ENCODE measurements at regions not wholly inside any gene's neighbourhood (a gene's known extent, or its start where the extent isn't known, plus 50 kb on each side); places are given as distances from the start of the nearest gene placed in this dataset.

DNA sequence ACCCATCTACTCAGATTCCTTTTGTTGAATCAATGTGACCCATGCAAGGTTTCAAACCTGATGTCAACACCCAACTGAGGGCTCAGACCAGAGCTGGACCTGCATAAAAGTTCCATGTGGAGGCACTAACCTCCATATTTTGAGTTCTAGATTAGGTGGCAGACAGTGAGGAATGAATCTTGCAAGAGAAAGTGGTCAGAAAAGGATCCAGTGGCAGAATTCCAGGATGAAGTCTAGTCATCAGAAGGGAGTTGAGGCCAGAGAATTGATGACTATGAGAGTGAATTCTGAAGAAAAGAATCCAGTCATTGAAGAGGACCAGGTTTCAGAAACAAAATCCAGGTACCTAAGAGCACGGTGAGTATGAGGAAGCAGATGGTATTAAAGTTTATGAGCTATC, 205.1 kb upstream of the RGMB start:
- DNase-seq, result no peak

DNA sequence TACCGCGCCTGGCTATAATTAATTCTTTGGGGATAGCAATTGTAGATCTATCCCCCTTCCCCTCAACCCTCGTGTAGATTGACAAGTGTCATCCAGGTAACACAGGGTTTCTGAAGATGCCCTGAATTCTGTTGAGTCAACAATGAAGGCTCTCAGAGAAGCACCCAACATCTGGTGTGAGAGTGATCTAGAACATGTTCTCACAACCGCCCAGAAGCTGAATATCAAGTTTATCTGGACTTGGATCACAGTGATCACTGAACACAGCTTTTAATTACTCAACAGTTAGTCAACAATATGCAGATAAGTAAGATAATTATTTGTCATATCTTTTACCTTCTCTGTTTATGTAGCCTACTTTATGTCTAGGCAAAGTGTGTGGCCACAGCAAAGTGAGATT, 204.2 kb upstream of the RGMB start:
- DNase-seq, result no peak

DNA sequence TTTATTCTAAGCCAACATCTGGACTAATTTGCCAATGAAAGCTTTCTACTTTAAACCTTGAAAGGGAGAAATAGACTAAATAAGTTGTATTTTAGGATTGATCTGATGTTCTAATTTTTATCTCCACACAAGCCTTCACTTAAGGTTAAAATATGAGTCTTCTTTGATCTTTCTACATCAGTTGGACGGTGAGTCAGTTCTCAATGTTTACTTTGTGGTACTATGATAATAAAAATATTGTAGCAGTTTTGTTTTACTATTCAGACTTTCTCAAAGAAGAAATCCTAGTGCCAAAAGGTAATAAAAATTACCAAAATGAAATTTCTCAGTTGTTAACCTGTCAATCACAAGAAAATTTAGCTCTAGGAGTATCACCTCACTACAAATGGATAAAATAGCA, 203.5 kb upstream of the RGMB start:
- DNase-seq, result no peak

DNA sequence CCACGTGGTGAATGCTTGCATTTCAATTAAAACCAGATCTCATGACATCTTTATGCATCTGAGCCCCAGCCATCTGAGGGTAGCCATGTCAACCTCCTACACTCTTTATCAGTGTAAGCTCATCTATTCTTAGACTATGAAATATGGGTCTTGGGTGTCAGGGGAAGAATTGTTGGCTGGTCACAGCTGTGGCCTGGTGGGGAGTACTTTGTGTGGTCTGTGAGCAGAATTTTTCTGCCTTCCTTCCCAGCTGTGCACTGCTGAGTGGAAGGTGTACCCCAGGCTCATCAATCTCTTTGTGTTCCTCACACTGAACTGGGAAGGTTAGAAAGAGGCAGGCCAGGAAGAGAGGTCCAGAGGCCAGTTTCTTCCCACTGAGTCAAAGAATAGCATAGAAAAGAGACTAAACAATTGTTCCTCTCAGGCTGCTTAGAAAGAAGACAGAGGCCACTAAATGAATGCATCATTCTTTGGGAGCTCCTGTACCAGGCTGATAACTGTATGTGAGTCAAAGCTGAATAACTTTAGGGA, 202.7 kb upstream of the RGMB start:
- peak; percentile 49 for DNase-seq

DNA sequence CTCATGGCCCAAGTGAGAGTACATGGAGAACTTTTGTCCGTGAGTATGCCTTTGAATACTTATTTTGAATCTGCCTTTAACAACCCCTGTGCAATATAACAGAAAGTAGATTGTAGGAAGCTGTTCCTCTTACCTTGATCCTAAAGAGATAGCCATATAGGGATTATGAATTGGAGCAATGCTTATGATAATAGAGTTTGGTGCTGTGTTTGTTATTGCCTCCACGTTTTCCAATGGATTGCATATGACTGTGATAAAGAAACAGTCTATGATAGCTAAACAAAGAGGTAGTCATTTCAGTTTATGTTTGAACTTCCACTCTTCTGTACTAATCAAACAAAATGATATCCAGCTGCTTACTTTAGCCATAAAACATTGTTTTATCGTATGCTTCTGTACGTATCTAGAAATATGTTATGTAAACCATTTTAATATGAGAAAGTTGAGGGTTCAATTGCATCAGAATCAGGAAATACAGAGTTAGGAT, 199.6 kb upstream of the RGMB start:
- DNase-seq, result no peak

DNA sequence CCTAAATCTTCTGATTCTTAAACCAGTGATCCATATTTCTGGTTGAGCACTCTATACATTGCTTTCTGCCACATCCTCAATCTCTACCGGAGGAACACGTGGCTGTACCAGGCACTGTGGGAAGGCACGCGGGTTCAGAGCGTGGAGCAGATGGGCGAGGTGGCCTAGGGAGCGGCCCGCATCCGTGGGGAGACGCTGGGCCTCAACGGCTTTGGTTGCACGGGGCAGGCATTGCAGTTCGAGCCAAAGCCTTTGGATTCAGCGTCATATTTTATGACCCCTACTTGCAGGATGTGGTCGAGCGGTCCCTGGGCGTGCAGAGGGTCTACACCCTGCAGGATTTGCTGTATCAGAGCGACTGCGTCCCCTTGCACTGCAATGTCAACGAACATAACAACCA, 197.2 kb upstream of the RGMB start:
- no peak for DNase-seq

DNA sequence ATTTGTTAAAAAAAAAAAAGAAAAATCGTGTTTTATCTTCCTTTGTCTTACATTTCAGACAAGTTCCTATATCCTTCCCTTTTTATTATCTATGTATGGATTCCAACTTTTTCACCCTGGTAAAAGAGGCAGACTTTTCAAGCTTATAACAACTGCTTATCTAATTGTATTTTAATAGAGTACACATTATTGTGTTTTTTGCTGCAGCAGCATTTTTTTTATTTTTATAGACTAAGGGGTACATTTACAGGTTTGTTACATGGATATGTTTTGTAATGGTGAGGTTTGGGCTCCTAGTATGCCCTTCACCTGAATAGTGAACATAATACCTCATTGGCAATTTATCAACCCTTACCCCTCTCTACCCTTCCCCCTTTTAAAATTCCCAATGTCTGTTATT, 195.0 kb upstream of the RGMB start:
- DNase-seq, result no peak

DNA sequence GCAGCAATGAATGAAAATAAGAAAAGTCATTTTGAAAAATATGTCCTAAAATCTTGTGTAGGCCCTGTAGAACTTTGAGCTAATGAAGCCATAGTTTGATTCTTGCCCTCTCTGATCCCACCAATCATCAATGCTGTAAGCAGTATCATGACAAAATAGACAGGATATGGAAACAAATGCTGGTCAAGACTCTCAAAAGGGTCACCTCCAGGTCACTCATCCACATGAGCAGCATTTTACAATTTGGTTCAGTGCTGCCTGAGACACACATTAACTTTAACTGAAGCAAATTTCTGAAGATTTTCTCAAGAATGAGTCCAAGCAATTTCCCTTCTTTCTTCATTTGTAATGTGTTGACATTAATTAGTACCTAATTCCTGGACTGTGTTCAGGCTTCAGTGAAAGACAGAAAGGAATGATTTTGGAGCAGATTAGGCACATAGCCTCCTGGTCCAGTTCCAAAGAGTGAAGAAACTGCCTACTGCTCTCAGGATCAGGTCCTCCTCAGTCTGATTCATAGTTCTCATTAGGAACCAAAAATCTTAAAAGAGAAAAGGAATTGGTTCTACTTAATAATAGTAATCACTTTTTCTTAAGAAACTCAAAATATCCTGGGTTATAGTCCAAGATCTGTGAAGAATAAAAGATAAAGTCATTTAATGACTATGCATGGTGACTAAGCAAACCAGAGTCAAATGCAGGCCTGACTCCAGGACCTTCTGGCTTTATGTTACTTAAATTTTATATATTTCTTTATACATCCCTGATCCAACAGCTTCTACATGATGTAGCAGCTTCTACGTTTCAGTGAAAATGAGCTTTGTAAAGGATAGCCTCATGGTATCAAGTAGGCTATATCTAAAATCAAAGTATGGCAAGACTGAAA, 192.1 kb upstream of the RGMB start:
- DNase-seq, result no peak

DNA sequence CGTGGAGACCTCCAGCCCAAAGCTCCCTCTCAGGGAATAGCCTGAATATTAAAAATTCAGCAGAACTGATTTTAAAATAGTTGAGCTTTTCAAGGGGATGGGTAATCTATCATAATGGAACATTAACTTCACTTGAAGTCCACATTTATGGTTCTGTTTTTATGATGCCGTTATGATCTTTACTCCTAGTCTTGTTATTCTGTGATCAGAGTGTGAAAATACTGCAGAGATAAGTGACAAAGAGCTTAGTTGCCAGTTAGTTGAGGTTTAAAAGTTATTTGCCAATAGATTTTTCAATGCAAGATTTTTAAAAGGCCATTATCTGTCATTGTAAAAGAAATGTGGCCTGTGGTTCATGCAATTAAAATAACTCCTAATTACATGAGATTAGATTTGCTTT, 189.9 kb upstream of the RGMB start:
- no peak for DNase-seq

DNA sequence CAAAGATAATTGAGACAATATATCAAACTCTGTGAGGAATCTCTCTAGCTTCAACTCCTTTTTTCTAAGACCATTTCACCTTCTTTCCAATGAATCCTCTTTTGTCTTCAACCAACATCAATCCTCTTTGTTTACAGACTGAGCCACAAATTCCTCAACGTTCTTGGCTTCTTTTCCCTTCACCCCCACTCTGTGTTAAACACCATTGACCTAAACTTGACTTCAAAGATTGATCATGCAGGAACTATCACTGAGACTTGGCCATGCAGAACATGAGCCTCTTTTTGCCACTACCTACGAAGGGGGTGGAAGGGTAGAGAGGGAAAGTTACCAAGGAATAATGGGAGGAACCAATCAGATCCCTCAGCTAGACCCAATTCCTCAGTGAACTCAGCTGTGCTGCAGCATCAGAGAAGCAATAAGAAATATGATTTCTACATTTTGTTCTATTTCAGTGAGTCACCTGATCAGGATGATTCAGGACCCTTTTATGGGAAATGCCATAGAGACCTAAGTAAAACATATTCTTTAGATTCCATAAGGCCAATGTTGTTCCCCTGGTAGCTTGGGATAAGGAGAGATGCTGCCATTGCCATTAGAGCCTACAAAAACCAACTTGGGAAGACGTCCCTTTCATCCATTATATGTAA, 187.7 kb upstream of the RGMB start:
- DNase-seq, result no peak

DNA sequence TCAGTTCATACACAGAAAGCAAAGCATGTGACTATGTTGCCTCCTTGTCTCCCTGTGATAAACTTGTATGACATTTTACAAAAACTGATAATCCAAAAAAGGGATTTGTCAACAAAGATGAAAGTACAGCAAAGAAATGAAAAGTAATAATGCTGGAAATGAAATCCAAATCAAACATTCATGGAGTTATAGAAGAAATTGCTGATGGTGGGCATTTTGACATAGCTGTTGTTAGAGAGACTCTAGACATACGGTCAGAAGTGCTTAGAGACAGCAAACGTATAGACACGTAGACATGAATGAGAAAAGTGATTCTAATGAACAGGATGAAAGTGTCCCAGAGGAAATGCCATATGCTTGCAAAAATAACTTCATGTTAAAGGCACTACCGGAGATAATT, 186.9 kb upstream of the RGMB start:
- no peak for DNase-seq

DNA sequence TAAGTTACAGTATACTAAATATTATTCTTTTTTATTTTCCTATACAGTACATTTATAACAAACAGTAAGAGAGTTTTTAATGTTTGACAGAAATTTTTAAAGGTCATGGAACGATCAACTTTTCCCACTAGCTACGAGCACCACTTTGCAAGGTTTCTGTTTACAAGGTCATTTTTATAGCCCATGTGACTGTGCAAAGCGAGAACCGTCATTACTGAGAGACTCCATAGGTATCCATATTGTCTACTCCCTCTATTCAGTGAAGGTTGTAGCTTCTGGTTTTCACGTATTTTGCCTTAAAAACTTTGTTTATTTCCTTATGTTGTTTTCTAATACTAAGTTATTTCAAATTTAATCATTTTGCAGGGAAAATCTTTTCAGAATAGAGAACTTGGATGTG, 186.3 kb upstream of the RGMB start:
- no peak for DNase-seq

DNA sequence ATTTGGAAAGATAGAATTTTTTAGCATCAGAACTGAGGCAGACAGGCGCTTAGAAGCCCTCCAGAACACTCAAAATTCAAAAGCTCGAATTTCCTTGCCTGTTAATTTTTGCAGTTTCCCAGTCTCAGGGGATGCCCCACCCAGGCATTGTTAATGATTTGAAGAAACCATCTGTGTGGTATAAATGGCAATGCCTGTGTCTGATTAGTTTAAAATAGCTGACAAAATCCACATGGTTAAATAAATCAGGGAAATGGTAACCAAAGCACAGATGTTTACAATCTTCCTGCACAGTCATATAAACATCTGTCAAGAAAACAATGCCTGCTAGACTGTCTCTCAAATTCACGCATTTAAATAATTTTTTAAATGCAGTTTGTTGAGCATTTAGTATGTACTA, 185.2 kb upstream of the RGMB start:
- no peak for DNase-seq

DNA sequence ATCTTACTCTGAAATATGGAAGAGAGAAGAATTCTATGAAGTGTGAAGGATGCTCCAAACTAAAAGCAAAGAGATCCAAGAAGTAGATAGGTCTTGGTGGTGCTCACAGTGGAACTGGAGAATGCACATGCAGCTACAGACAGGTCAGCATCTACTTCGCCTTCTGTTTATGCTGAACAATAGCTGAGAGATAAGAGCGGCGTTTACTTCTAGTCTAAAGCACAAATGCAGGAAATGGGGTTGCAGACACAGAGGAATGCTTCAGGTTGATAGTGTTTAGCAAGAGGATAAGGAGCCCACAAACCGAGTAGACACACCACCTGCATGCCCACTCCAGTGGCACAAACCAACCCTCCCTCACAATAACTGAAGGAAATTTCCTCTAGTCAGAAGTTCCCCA, 180.0 kb upstream of the RGMB start:
- DNase-seq, result no peak

DNA sequence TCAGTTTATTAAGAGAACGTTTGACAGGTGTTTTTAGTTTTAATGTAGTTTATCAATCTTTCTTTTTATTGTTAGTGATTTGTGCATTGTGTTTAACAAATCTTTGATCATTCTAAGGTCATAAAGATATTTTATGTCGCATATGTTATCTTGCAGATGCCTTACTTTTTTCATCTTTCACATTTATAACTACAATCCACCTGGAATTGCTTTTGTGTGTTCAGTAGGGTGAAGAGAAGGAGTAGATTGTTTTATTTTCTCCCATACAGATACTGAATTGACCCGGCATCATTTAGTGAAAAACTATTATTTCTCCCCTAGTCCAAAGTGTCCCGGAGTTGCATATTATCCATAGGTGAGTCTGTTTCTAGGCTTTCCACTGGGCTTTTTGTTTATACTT, 179.4 kb upstream of the RGMB start:
- DNase-seq, result no peak

DNA sequence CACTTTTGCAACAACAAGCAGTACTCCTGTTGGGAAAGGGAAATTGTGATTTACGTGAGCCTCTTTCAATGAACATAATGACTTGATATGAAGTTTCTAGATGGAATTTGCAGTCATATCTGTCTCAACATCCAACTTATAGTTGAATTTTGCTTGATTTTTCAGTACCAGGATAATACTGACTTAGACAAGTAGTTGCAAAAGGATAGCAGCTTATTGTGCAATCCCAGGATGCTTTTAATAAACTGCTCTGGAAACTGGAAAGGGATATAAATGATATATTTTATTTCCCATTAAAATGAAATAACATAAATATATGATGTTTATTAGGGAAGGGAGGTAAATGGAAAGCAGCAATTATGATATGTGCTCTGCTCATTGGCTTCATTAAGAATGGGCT, 174.4 kb upstream of the RGMB start:
- no peak for DNase-seq

DNA sequence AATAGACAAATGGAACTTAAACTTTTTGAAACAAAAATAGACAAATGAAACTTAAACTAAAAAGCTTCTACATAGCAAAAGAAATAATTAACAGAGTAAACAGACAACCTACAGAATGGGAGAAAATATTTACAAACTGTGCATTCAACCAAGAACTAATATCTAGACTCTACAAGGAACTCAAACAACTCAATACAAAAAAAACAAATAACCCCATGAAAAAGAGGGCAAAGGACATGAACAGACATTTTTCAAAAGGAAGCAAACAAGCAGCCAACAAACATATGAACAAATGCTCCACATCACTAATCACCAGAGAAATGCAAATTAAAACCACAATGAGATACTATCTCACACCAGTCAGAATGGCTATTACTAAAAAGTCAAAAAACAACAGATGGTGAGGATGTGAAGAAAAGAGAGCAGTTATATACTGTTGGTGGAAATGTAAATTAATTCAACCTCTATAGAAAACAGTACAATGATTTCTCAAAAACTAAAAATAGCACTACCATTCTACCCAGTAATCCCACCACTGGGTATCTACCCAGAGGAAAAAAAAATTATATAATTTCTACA, 170.8 kb upstream of the RGMB start:
- DNase-seq, result no peak

DNA sequence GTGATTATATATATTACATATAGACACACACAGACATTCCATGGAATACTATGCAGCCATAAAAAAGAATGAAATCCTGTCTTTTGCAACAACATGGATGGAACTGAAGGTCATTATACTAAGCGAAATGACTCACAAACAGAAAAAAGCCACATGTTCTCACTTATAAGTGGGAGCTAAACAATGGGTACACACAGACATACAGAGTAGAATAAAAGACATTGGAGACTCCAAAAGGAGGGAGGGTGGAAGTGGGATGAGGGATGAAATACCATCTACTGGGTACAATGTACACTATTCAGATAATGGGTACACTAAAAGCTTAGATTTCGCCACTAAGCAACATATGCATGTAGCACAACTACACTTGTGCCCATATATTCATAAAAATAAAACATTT, 170.0 kb upstream of the RGMB start:
- no peak for DNase-seq

DNA sequence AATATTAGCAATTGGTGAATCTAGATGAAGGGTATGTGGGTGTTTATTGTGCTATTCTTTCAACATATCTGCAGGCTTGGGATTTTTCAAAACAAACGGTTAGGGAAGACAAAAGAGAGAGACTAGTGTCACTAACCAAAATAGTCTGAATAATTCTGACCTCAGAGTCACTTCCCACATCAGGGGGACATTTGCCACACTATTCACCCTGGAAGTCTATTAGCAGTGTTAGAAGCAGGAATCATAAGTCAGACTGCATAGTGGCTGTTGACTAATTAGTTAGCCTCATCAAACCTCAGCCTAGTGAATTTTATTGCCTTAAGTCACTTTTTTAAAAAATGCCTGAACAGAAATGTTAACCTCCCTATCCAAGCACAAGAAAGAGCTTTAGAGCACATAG, 169.2 kb upstream of the RGMB start:
- DNase-seq, result no peak

DNA sequence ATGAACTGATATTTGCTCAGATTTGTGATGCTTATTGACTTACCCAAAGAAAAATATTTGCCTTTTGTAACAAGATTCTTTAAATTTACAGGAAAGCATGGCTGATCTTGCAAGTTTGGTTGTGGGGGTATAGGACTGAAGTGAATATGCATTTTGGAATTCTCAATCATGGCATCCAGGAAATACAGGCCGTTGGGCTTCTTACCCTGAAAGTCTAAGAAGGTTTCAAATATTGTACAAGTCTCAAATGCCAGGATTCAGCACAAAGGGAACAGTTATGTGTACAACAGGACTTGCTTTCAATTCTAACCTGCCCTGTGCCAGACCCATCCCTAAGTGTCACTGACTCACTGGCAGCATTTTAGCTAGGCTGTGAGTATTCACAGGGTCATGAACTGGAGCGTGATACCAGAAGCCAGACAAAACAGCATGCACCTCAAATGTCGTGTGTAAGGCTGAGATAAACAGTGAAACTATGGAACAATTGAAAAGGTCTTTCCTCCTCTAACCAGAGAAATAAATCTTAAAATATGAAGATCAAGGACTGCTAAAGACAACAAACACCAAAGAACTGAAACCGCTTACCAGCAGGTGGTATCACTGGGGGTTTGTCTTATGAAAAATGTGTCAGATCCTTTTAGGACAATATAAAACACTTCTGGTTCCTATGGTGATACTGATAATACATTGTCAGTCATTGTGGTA, 168.6 kb upstream of the RGMB start:
- no peak for DNase-seq

DNA sequence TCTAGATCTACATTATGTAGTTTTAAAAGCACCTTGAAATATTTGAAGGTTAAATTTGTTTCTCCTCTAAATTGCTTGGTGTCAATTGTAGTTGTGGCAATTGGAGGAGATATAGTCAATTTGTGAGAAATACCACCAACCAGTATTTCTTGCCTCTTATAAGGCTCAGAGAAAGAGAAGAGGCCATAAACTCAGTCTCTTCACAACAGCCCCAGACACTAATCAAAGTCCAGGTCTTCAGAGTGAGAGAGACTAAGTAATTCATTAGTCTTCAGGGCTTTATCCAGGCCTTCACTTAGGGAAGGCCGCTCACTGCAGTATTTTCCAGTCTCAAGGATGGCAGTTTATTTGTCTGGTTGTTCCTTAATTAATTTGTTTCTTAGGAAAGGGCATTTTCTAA, 168.0 kb upstream of the RGMB start:
- no peak for DNase-seq

DNA sequence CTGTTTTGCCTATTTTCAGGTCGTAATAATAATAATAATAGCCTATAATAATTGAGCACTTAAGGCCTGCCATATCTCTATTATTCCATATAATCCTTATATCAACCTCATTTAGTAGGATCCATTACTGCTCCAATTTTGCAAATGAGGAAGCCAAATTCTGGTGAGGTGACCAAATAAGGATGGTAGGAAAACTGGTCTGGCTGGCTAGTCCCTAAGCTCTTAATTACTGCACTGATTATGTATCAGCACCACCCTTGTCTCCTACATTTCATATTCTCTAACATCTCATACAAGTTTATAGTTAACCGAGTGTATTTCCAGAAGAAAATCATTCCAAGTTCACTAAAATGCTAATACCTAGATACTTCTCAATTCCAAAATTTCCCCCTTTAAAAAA, 166.5 kb upstream of the RGMB start:
- no peak for DNase-seq

DNA sequence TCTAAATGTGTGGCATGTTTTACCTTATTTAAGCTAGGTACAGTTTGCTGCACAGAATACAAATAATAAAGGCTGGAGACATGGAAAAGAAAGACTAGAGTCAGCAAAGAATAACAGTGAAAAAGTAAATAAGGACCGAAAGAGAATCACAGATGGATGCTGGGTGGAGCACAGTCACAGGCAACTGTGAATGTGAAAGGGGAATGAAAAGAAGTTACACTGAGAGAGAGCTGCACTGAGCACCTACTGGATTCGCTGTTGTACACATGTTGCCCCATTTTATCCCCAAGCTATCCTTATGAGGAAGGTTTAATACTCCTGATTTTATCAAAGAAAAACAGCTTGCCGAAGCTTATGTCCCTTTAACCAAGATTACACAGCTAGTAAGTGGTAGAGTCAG, 165.4 kb upstream of the RGMB start:
- no peak for DNase-seq

All from left kidney (tissue), 1 donor.